HK-2 (cell line): ENCODE measurements at regions not wholly inside any gene's neighbourhood (a gene's known extent, or its start where the extent isn't known, plus 50 kb on each side); places are given as distances from the start of the nearest gene placed in this dataset.

Experiments
- DNase-seq: peaks from one replicate; pipeline ENCODE4 v3.0.0-alpha.2; 2018; ENCODE audit not compliant: unreplicated experiment

- no peak for DNase-seq
Observed at GRCh38 chrX:8232406-8232805, 61.3 kb upstream of the VCX2 start.

- no peak for DNase-seq
Observed at GRCh38 chrX:8233091-8233490, 62.0 kb upstream of the VCX2 start.

- no peak for DNase-seq
Observed at GRCh38 chrX:8235026-8235425, 64.0 kb upstream of the VCX2 start.

- DNase-seq: no peak
Observed at GRCh38 chrX:8237718-8238117, 66.7 kb upstream of the VCX2 start.

GRCh38 chrX:8242431-8243020 is 71.5 kb upstream of the VCX2 start:
- DNase-seq: no peak

GRCh38 chrX:8244301-8244700 is 73.2 kb upstream of the VCX2 start:
- DNase-seq: no peak

- no peak for DNase-seq
Observed at GRCh38 chrX:8245411-8245810, 74.3 kb upstream of the VCX2 start.

- DNase-seq: no peak
Observed at GRCh38 chrX:8253096-8253495, 82.0 kb upstream of the VCX2 start.

GRCh38 chrX:8254401-8254800 is 83.3 kb upstream of the VCX2 start:
- no peak for DNase-seq

GRCh38 chrX:8272821-8273220 is 101.8 kb upstream of the VCX2 start:
- DNase-seq: no peak

GRCh38 chrX:8273451-8273895 is 102.4 kb upstream of the VCX2 start:
- no peak for DNase-seq

GRCh38 chrX:8274170-8274569 is 103.1 kb upstream of the VCX2 start:
- no peak for DNase-seq

GRCh38 chrX:8278557-8278956 is 107.5 kb upstream of the VCX2 start:
- no peak for DNase-seq

GRCh38 chrX:8279323-8279722 is 108.3 kb upstream of the VCX2 start:
- no peak for DNase-seq

- DNase-seq: peak; percentile 17
Observed at GRCh38 chrX:8284131-8284530, 113.1 kb upstream of the VCX2 start.

GRCh38 chrX:8288590-8288989 is 117.5 kb upstream of the VCX2 start:
- DNase-seq: no peak

GRCh38 chrX:8289523-8289922 is 118.5 kb upstream of the VCX2 start:
- peak; percentile 1 for DNase-seq

GRCh38 chrX:8297766-8298165 is 126.7 kb upstream of the VCX2 start:
- DNase-seq: no peak

- no peak for DNase-seq
Observed at GRCh38 chrX:8304668-8305067, 133.6 kb upstream of the VCX2 start.

- DNase-seq: no peak
Observed at GRCh38 chrX:8305350-8305749, 134.3 kb upstream of the VCX2 start.

- no peak for DNase-seq
Observed at GRCh38 chrX:8306291-8306925, 135.3 kb upstream of the VCX2 start.

- no peak for DNase-seq
Observed at GRCh38 chrX:8310409-8310808, 139.3 kb upstream of the VCX2 start.

GRCh38 chrX:8313844-8314243 is 142.8 kb upstream of the VCX2 start:
- no peak for DNase-seq

GRCh38 chrX:8314881-8315280 is 143.8 kb upstream of the VCX2 start:
- no peak for DNase-seq
